COLO668 (cell line): ENCODE measurements at regions not wholly inside any gene's neighbourhood (a gene's known extent, or its start where the extent isn't known, plus 50 kb on each side); places are given as distances from the start of the nearest gene placed in this dataset.

Source experiments
- DNase-seq: peaks from one replicate; lab custom pipeline; 2025; ENCODE audit not compliant: unreplicated experiment; lab: John Stamatoyannopoulos, UW

DNA sequence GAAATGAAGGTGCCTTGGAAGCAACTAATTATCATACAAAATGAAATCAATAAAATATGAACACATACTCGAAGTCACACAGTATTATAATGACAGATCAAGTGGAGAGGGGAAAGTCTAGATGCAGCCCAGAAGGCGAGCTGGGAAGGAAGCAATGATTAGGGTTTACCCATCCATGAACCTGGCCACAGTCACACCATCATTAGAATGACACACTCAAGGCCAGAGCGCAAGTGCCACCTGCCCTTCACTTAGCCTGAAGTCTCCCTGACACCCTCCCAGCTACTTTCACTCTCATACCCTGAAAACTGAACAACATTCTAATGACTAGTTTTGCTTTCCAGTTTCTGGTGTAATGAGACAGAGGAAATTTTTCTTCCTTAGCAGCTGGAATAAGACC lies 302.8 kb upstream of the JARID2 start:
- DNase-seq, result no peak

DNA sequence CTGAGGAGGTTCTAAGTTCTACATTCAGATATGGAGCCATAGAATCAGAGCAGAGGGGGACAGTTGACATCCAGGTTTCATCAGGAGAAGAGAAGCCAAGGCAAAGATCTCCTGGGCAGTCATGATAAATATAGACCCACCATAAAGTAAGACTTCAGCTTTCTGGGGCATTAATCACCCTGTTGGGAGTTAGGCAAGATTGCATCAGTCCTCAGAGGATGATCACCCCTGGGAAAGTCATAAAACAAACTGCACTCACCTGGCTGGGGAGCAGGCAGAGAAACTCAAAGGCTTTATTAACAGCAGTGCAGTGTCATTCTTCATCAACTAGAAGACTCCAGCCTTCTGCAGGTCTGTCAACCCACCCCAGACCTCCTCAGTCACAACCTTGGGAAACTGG lies 301.3 kb upstream of the JARID2 start:
- DNase-seq, result no peak

DNA sequence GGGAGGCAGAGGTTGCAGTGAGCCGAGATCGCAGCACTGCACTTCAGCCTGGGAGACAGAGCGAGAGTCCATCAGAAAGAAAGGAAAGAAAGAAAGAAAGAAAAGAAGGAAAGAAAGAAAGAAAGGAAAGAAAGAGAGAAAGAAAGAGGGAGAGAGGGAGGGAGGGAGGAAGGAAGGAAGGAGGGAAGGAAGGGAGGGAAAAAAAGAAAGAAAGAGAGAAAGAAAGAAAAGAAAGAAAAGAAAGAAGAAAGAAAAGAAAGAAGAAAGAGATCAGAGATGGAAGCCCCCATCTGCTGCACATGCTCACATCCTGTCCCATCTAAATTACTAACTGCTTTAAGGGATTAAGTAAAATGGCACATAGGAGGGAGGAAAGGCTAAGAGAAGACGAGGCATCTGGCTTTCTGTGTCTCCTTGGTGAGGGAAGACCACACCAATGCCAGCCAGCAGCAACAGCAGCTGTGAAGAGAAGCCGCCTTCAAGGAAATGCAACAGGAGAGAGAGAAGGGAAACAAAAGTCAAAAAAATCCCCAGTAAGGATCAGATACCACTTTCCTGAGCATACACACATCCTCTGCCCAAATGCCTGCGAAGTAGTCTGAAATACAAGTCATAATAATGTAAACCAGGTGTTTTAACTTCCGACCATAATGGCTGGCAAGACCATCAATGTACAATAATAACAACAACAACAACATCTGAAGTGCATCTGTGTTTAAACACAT lies 300.2 kb upstream of the JARID2 start:
- DNase-seq, result no peak

DNA sequence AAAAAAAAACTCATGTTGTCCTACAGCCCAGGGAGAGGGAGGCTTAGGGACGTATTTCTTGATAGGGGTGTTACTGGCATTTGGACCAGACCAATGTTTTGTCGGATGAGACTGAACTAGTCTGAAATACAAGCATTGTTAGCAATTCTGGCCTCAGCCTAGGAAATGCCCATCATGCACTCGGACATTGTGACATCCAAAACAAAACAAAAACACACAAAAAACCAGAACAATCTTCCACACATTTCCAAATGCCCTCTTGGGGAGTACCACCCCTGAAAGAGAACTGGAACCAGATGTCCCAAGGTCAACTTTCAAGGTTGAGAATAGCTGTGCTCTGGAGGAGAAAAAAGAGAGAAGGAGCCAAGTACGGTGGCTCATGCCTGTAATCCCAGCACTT lies 299.1 kb upstream of the JARID2 start:
- DNase-seq, result no peak

DNA sequence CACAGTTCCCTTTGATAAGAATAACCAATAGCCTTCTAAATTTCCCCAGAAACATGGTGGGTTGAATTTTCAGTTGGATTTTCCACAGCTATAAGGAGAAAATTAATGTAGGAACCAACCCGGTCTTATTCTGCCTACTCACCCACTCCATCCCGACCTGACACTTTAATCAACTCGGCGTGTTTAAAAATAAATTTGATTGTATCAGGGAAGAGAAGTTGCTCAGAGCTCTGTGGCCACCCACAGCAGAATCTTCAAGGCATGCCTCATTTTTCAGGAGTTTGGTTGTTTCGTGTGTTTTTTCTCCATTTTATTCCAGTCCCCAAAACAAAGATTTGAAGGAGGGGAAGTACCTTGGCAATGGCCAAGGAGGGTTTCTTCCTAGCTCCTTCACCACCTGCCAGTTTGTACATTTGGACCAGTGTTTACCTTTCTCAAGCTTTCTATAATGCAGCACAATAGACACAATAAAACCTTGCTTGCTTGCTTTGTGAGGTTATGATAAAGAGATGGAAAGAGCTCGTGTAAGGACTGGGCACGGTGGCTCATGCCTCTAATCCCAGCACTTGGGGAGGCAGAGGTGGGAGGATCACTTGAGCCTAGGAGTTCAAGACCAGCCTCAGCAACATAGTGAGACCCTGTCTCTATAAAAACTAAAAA lies 297.2 kb upstream of the JARID2 start:
- DNase-seq, result no peak

DNA sequence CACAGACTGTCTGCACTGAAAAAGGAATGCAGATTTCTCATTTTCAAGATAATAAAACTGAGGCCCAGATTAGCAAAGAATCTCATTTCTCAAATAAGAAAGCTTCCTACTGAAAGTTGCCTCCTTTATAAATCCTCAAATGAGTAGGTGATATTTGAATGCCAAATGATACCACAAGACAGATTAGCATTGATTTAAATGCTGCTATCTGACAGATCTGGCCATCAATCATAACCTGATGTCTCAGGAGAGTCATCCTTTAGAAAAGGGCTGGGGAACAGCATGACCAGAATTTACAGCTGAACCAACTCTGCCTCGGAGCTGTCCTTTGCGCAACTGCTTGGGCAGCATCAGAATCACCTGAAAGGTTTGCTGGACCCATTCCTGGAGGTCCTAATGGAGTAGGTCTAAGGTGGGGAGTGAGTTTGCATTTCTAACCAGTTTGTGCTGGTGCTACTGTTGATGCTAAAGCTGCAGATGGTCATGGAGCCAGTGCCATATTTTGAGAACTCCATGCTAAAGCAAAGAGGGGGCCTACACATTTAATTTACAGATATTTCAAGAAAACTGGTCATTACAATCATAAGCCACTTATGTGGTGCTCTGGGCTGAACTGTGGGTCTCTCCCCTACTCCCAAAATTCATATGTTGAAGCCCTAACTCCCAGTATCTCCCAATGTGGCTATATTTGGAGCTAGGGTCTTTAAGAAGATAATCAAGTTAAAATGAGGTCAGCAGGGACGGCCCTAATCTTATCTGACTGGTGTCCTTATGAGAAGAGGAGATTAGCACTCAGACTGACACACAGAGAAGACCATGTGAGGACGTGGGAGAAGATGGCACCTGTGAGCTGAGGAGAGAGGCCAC lies 295.5 kb upstream of the JARID2 start:
- no peak for DNase-seq

DNA sequence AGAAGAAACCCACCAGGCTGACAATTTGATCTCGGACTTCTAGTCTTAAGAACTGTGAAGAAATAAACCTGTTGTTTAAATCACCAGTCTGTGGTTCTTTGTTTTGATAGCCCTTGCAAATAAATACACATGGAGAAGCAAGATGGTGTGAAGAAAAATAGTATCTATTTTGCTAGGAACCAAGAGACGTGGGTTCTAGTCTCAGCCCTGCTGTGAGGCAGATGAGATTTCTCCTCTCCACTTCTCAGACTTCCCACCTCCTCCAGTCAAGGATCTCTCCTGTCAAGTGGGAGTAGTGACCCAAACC lies 294.9 kb upstream of the JARID2 start:
- DNase-seq, result no peak

DNA sequence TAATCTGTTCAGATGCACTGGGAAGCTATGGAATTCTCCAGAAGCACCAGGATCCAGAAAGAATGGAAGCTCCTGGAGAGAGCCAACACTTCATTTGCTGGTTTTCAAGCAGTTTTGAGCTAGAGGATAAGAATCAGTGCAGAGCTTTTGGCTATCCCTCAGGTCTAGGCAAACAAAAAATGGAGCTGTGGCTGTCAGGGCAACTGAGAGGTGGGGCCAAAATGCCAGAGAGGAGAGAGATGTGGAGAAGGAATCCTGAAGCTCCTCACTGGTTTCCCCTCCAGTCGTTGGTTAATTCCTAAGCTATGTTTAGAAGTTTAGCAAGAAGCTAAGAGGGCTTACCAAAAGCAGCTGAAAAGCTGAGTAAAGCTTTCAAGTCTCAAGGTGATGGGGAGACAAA lies 294.2 kb upstream of the JARID2 start:
- no peak for DNase-seq

DNA sequence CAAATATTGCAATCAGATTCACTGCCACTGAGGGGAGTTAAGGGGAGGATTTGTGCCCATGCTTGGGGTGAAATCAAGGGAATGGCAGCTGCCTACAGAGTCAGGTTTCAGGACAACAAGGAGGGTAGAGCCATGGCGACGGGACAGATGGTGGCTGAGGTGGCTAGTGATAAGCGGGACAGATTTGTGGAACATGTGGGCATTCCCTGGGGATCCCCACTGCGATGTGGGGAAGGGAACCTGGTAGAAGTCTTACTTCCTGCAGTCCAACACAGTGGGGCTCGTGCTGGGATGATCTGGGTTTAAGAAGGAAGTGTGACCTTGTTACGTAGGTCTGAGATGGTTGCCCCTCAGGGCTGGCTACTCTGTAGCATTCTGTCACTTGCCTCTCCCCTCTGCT lies 292.0 kb upstream of the JARID2 start:
- DNase-seq, result no peak

DNA sequence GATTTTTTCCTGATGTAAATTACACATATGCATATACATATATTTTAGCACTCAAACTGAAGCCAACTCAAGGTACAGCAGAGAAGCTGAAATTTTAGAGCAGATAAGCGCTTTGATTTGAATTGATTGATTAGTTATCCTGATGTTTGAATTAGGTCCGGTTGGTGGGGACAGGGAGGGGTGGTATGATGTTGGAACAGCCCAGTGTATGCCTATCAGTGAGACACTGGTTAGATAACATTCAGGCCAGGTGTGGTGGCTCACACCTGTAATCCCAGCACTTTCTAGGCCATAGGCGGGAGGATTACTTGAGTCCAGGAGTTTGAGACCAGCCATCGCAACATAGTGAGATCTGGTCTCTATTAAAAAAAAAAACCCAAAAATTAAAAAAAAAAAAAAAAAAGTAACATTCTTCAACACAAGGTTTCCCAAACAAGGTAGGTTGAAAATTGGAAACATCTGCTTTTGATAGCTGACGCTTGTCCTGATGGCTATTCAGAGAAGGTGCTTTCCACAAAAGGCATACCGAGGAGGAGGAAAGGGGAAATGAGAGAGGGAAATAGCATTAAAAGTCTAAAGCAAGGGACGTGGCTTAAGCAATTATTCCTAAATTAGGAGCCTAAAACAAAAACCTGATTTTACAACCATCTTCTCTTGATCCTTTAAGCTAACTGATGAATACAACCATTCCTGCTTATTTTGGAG lies 288.4 kb upstream of the JARID2 start:
- no peak for DNase-seq

DNA sequence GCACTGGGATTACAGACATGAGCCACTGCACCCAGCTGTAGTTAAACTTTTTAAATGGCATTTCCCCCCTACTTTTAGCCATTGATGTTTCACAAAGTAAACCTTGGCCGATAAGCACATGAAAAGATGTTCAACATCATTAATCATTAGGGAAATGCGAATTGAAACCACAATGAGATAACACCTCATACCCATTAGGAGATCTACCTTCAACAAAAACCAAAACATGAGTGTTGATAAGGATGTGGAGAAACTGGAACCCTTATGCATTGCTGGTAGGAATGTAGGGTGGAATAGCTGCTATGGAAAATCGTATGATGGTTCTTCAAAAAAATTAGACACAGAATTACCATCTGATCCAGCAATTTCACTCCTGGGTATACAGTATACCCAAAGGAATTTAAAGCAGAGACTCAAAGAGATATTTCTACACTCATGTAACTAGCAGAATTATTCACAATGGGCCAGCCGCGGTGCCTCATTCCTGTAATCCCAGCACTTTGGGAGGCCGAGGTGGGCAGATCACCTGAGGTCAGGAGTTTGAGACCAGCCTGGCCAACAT lies 286.5 kb upstream of the JARID2 start:
- no peak for DNase-seq

DNA sequence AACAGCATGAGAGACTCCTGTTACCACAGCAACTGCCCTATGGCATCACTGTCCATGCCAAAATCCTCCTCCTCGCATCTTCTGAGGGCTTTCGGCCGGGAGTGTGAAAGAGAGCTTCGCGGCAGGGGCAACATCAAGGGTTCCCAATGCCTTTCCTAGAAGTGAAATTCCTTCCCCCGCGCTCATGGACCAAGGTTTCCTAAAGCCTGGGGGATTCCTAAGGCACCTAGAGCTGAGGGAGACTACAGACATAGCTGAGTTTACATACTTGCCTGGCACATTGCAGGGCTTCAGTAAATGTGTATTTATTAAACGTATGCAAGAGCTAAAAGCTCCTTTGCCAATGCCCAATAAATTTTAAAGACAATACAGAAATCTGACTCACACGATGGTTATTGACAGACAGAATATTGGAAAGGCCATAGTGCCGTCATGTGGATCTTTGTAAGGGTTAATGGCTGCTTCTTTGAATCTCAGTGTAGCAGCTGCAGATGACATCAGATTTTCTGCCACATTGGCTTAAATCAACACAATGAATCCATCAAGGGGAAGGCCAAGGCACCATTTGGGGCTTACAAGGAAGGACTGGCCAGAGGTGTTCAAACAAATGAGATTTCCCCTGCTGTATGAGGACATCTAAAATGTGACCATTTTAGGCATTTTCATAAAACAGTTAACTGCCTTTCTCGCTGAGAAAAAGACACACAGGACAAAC lies 281.2 kb upstream of the JARID2 start:
- DNase-seq, result peak; percentile 27

DNA sequence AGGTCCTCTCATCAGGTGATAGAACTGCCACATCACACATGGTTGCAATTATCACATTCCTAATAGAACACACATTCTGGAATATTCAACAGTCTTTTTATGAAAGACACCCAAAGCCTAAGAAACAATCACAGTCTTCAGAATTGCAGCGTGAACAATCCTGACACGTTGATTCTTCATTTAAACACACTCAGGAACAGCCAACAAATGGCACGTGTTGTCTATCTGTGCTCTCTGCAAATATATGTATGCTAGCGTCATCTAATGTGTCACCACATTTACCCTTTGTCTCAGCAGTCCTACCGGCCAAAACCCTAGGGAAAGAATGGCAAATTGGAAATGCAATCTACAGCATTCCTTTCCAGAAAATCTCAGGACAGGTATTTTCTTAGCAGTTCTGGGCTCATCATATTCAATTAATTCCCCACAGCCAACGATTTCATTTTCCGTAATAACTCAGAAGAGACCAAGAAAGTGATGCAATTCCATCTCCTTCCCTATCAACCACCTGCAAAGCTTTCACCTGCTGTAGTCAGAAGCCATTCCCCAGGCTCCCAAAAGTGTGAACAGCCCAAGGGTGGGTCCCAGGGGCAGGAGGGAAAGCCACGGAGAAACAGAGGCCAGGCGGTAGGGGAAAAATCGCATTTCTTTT lies 280.3 kb upstream of the JARID2 start:
- no peak for DNase-seq

DNA sequence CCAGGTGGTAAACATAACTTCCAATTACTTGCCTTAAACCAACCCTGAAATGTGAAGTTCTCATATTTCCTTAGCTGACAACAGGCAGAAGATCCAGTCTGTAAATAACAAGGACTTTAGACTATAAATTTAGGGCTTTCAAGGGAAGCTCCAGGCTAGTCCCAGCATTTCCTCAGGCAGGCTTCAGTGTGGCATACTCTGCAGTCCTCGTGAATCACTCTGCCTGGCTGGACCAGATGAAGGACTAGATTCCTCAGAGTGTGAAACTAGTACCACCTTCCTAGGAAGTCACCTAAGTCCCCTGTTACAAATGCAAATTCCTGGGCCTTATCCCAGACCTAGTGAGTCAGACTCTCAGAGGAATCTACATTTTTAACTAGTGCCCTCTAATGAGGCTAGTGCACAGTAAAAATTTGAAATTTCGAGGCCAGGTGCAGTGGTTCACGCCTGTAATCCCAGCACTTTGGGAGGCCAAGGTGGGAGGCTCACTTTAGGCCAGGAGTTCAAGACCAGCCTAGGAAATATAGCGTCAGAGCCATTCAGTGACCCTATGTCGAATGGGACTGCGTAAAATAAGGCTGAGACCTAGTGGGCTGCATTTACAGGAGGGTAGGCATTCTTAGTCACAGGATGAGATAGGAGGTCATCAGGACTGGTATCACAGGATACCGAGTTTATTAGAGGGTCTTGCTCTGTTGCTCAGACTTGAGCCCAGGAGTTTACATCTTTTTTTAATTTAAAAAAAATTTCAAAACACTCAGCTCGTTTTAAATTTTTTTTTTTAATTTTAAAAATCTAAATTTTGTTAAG lies 279.6 kb upstream of the JARID2 start:
- no peak for DNase-seq

DNA sequence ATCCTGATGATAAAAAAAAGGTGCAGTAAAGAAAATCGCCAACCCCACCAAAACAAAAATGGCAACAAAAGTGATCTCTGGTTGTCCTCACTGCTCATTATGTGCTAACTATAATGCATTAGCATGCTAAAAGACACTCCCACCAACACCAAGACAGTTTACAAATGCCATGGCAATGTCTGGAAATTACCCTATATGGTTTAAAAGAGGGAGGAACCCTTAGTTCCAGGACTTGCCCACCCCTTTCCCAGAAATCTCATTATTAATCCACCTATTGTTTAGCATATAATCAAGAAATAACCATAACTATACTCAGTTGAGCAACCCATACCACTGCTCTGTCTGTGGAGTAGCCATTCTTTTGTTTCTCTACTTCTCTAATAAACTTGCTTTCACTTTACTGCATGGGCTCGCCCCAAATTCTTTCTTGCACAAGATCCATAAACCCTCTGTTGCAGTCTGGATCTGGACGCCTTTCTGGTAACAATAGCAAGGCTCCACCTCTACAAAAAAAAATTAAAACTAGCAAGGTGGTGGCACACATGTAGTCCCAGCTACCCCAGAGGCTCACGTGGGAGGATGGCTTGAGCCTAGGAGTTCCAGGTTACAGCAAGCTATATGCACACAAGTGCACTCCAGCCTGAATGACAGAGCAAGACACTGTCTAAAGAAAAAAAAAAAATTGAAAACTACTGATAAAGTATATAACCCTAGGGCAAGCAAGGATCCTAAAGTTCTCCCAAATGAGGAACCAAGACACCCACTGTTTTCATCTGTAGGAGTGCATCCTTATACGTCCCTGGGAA lies 278.8 kb upstream of the JARID2 start:
- DNase-seq, result no peak

DNA sequence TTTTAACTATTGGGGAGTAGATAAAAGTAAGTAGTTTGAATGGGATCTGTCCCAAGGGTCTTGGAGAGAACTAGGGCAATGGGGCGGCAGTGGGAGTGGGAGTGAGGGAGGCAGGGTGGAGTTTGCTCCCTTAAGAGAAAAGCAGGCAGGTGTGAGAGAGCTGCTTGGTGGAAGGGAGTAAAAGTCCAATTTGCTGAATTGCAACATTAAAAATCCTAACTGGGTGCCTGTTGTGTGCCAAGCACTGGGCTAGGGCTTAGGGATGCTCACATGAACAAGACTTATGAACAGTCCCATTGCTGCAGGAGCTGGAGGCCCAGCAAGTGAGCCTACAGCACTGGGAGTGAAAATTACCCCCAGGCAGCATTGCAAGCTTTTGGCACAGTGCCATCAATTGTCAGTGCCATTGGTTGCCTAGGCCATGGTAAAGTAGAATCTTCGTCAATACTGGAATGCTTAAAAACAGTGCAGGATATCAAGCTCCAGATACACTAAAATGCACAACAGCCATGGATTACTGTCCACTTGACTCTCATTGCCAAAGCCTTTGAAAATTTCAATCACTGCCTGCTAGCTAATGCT lies 277.7 kb upstream of the JARID2 start:
- DNase-seq, result peak; percentile 32

DNA sequence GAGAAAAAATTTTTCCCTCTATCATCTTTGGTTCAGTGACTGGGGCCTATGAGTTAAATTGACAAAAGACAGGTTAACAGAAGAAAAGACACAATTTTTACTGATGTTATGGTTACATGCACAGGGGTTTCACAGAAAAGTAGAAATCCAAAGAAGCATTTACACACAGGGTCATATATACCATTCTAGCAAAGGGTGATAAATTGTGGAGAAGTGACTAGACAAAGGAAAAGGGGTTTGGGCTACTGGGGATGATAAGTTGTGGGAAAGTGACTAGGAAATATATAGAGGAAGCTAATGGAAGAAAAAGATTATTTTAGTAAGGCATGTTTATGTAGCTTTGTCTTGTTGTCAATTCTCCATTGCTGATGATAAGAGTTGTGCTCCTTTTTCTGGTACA lies 276.7 kb upstream of the JARID2 start:
- DNase-seq, result no peak
